RWPE2 (cell line): ENCODE measurements at regions not wholly inside any gene's neighbourhood (a gene's known extent, or its start where the extent isn't known, plus 50 kb on each side); places are given as distances from the start of the nearest gene placed in this dataset.
"Not testable (repeated sequence)": the region's sequence is repeated elsewhere in the genome, so short reads cannot be mapped to it uniquely, and the experiment has no call there.

ENCODE experiments used
- ATAC-seq: fragments of 200-7000 bp; cut with Tn5 transposase; 3 replicates; pipeline ENCODE4 v1.9.1; 2021; ENCODE audit warnings: low read depth
- DNase-seq: peaks from one replicate; pipeline ENCODE4 v3.0.0-alpha.2; 2020; ENCODE audit warnings: low spot score
- H3K27ac ChIP-seq: fragments of 450-650 bp; 2 replicates; pipeline ENCODE4 v1.5.1; 2017; ENCODE audit warnings: mild to moderate bottlenecking; ENCODE audit not compliant: poor library complexity, severe bottlenecking
- H3K27me3 ChIP-seq: fragments of 250-450 bp; sonication (Bioruptor Pico); 2 replicates; pipeline ENCODE4 v1.5.1; 2021; ENCODE audit warnings: mild to moderate bottlenecking, moderate library complexity; ENCODE audit not compliant: insufficient read depth, poor library complexity, severe bottlenecking
- H3K36me3 ChIP-seq: fragments of 250-450 bp; sonication (Bioruptor Pico); 2 replicates; pipeline ENCODE4 v1.5.1; 2020; ENCODE audit warnings: low read depth, mild to moderate bottlenecking, moderate library complexity
- H3K4me1 ChIP-seq: fragments of 250-450 bp; sonication (Bioruptor Pico); 2 replicates; pipeline ENCODE4 v1.5.1; 2021; ENCODE audit warnings: mild to moderate bottlenecking, moderate library complexity; ENCODE audit not compliant: insufficient read depth, poor library complexity, severe bottlenecking
- H3K4me3 ChIP-seq: fragments of 250-450 bp; sonication (Bioruptor Pico); 2 replicates; pipeline ENCODE4 v1.5.1; 2021; ENCODE audit warnings: mild to moderate bottlenecking, moderate library complexity; ENCODE audit not compliant: severe bottlenecking
- H3K9me3 ChIP-seq: fragments of 250-450 bp; sonication (Bioruptor Pico); 2 replicates; pipeline ENCODE4 v1.5.1; 2021; ENCODE audit warnings: mild to moderate bottlenecking, moderate library complexity; ENCODE audit not compliant: severe bottlenecking
- CTCF ChIP-seq: fragments of 450-650 bp; IDR thresholded peaks from one replicate; pipeline ENCODE4 v1.5.1; 2017; ENCODE audit warnings: mild to moderate bottlenecking, moderate library complexity; ENCODE audit not compliant: poor library complexity, severe bottlenecking

GRCh38 chr6:114874410-114874809, 531.6 kb upstream of the HS3ST5 start:
- Histone ChIP-seq H3K27me3 (peaks cover 5% of the 10 kb centered on the region), H3K27ac (no peak overlapping the region), H3K36me3 (no peaks in the 10 kb centered on the region), H3K4me3 (no peak overlapping the region), H3K4me1 (no peaks in the 10 kb centered on the region), H3K9me3 (no peaks in the 10 kb centered on the region)
- ATAC-seq = no peak
- no peak for DNase-seq
- no peak for TF ChIP-seq CTCF

GRCh38 chr6:114865506-114865905, 522.7 kb upstream of the HS3ST5 start:
- not testable (repeated sequence) for H3K4me3 ChIP-seq, H3K36me3 ChIP-seq, DNase-seq, H3K4me1 ChIP-seq, ATAC-seq, H3K27me3 ChIP-seq, H3K27ac ChIP-seq, H3K9me3 ChIP-seq

- Histone ChIP-seq H3K4me3 (no peak overlapping the region), H3K4me1 (no peaks in the 10 kb centered on the region), H3K36me3 (no peaks in the 10 kb centered on the region), H3K9me3 (no peaks in the 10 kb centered on the region), H3K27ac (no peak overlapping the region), H3K27me3 (no peaks in the 10 kb centered on the region)
- DNase-seq (no peak), ATAC-seq (no peak)
- TF ChIP-seq CTCF = no peak
Measured at GRCh38 chr6:114863610-114864009, 520.8 kb upstream of the HS3ST5 start.

- Histone ChIP-seq H3K36me3 (no peaks in the 10 kb centered on the region), H3K4me1 (no peaks in the 10 kb centered on the region), H3K4me3 (no peak overlapping the region), H3K9me3 (no peaks in the 10 kb centered on the region), H3K27ac (no peak overlapping the region), H3K27me3 (no peaks in the 10 kb centered on the region)
- TF ChIP-seq CTCF = no peak
- ATAC-seq (no peak), DNase-seq (no peak)
Measured at GRCh38 chr6:114862819-114863218, 520.0 kb upstream of the HS3ST5 start.

GRCh38 chr6:114862064-114862463, 519.2 kb upstream of the HS3ST5 start:
- Histone ChIP-seq H3K9me3 (no peaks in the 10 kb centered on the region), H3K36me3 (no peaks in the 10 kb centered on the region), H3K27me3 (no peaks in the 10 kb centered on the region), H3K4me1 (no peaks in the 10 kb centered on the region), H3K4me3 (no peak overlapping the region), H3K27ac (no peak overlapping the region)
- no peak for DNase-seq
- TF ChIP-seq CTCF = no peak
- ATAC-seq = no peak
